ENCODE measurements at regions not wholly inside any gene's neighbourhood (a gene's known extent, or its start where the extent isn't known, plus 50 kb on each side); places are given as distances from the start of the nearest gene placed in this dataset.
"Not testable (repeated sequence)": the region's sequence is repeated elsewhere in the genome, so short reads cannot be mapped to it uniquely, and the experiment has no call there.

GRCh38 chr3:82473864-82474541 lies 712.6 kb upstream of the GBE1 start:
- Mint-ChIP-seq H3K9me3 (no peaks in the 10 kb centered on the region), H3K36me3 (no peaks in the 10 kb centered on the region), H3K27me3 (no peaks in the 10 kb centered on the region), H3K4me3 (no peak overlapping the region), H3K4me1 (no peaks in the 10 kb centered on the region), H3K27ac (no peak overlapping the region)

DNA sequence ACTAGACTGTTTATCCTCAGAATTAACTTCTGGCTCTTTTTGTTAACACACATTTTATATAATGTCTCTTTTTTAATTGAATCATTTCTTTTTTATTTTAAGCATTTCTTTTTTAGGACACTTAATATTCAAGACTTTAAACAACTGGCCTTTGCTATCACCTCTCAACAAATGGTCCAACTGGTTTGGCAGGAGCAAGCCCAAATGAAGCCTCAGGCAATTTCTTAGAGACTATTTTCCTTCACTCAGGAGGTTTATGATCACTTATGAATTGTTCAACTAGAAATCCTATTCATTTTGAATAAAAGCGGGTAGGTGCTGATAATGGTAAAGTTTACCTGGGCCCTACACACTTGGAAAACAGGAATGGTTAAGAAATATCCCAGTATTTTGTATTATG lies 705.6 kb upstream of the GBE1 start:
- H3K9me3 Mint-ChIP-seq: peaks cover 2 to 7% (median 6%) of the 10 kb centered on the region in 3 donors

GRCh38 chr3:82462977-82463376 lies 701.5 kb upstream of the GBE1 start:
- Mint-ChIP-seq H3K4me3 (no peak overlapping the region), H3K36me3 (no peaks in the 10 kb centered on the region), H3K9me3 (peaks cover 4 to 7% (median 6%) of the 10 kb centered on the region in 3 donors), H3K27ac (no peak overlapping the region), H3K4me1 (no peaks in the 10 kb centered on the region), H3K27me3 (no peaks in the 10 kb centered on the region)

More for the DNA sequence above, 705.6 kb upstream of the GBE1 start:
- H3K27ac Mint-ChIP-seq: no peak overlapping the region
- H3K36me3 Mint-ChIP-seq: no peaks in the 10 kb centered on the region
- H3K4me3 Mint-ChIP-seq: no peak overlapping the region
- no peaks in the 10 kb centered on the region for H3K27me3 Mint-ChIP-seq
- no peaks in the 10 kb centered on the region for H3K4me1 Mint-ChIP-seq

- no peak overlapping the region for H3K27ac Mint-ChIP-seq
- H3K27me3 Mint-ChIP-seq: no peaks in the 10 kb centered on the region
- H3K4me3 Mint-ChIP-seq: no peak overlapping the region
- peaks cover 2 to 6% (median 4%) of the 10 kb centered on the region in 3 donors for H3K9me3 Mint-ChIP-seq
- no peaks in the 10 kb centered on the region for H3K36me3 Mint-ChIP-seq
- no peaks in the 10 kb centered on the region for H3K4me1 Mint-ChIP-seq
Measured at GRCh38 chr3:82461049-82461889, 699.8 kb upstream of the GBE1 start.

GRCh38 chr3:82448320-82448719 lies 686.9 kb upstream of the GBE1 start:
- Mint-ChIP-seq H3K4me1 (no peaks in the 10 kb centered on the region), H3K9me3 (peaks cover 3 to 23% (median 3%) of the 10 kb centered on the region in 3 donors), H3K27ac (peak overlapping the region in 1 of 3 donors; percentile 31), H3K4me3 (no peak overlapping the region), H3K36me3 (no peaks in the 10 kb centered on the region), H3K27me3 (no peaks in the 10 kb centered on the region)

DNA sequence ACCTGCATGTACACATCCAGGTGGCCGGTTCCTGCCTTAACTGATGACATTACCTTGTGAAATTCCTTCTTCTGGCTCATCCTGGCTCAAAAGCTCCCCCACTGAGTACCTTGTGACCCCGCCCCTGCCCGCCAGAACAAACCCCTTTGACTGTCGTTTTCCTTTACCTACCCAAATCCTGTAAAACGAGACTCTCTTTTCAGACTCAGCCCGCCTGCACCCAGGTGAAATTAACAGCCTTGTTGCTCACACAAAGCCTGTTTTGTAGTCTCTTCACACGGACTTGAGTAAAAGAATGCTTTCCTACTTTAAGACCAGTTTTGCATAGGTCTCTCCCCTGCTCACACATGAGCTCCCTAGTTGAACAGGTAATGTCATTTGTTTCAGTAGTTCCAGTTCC lies 667.4 kb upstream of the GBE1 start:
- not testable (repeated sequence) for H3K27ac Mint-ChIP-seq, H3K4me1 Mint-ChIP-seq, H3K27me3 Mint-ChIP-seq

DNA sequence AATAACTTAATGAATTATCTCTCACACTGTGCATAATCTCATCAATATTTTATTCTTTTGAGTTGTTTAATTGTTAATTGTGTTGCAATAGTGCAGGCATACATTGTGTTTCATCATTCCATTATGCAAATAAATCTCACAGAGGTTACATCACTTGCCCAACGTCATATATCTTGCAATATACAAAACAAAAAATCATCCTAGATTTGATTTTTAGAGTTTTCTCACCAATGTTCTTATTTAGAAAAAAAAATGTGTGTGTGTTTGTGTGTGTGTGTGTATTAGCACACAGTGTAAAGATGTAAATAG lies 662.5 kb upstream of the GBE1 start:
- no peak overlapping the region for H3K27ac Mint-ChIP-seq
- H3K4me3 Mint-ChIP-seq: no peak overlapping the region
- H3K4me1 Mint-ChIP-seq: no peaks in the 10 kb centered on the region
- peaks cover 3% of the 10 kb centered on the region in 3 donors for H3K9me3 Mint-ChIP-seq
- H3K27me3 Mint-ChIP-seq: no peaks in the 10 kb centered on the region
- H3K36me3 Mint-ChIP-seq: no peaks in the 10 kb centered on the region

More for the DNA sequence above, 667.4 kb upstream of the GBE1 start:
- not testable (repeated sequence) for H3K9me3 Mint-ChIP-seq, H3K36me3 Mint-ChIP-seq, H3K4me3 Mint-ChIP-seq

- Mint-ChIP-seq H3K9me3 (peaks cover 2 to 6% (median 3%) of the 10 kb centered on the region in 3 donors), H3K4me1 (no peaks in the 10 kb centered on the region), H3K27ac (no peak overlapping the region), H3K36me3 (no peaks in the 10 kb centered on the region), H3K4me3 (no peak overlapping the region), H3K27me3 (no peaks in the 10 kb centered on the region)
Measured at GRCh38 chr3:82423268-82424030, 662.0 kb upstream of the GBE1 start.

DNA sequence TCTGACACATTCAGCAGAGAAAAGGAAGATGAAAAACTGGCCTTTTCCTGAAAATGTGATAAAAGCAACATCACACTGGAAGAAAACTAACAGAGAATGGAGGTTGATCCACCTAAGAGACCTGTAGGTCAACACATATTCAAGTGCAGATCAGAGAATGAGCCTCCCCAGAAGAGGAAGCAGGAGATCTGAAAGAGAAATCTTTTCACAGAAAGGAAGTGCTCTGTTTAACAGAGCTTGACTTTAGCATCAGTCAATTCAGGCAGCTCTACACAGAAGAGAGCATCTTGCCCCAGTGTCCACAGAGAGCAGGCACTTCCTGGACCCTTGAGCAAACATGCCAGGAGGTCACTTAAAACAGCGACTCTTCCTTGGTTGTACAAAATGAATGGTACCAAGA lies 655.4 kb upstream of the GBE1 start:
- Mint-ChIP-seq H3K4me1 (no peaks in the 10 kb centered on the region), H3K4me3 (no peak overlapping the region), H3K27me3 (no peaks in the 10 kb centered on the region), H3K9me3 (peaks cover 0 to 10% (median 0%) of the 10 kb centered on the region in 3 donors), H3K27ac (no peak overlapping the region), H3K36me3 (no peaks in the 10 kb centered on the region)

DNA sequence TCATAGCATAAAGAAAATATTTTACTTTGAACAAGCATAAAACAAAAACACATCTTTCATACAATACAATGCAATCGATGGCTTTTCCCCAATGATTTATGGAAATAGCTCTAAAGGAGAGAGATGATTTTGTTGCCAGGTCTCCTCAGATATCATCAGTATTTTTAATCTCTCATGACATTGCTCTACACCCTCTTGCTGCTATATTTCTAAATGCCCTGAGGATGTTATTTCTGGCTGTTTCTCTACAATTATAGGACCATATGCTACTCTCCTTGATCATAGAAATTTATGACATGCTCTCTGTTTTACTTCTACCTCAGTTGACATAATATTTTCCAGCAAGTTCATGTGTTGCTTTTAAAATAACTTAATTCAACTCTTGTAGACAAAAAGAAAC lies 654.9 kb upstream of the GBE1 start:
- Mint-ChIP-seq H3K36me3 (no peaks in the 10 kb centered on the region), H3K27me3 (no peaks in the 10 kb centered on the region), H3K27ac (no peak overlapping the region), H3K4me3 (no peak overlapping the region), H3K4me1 (no peaks in the 10 kb centered on the region), H3K9me3 (peaks cover 0 to 10% (median 0%) of the 10 kb centered on the region in 3 donors)

GRCh38 chr3:82413171-82413570 lies 651.7 kb upstream of the GBE1 start:
- Mint-ChIP-seq H3K36me3 (no peaks in the 10 kb centered on the region), H3K4me3 (no peak overlapping the region), H3K9me3 (peaks cover 0 to 4% (median 0%) of the 10 kb centered on the region in 3 donors), H3K4me1 (no peaks in the 10 kb centered on the region), H3K27ac (no peak overlapping the region), H3K27me3 (no peaks in the 10 kb centered on the region)

DNA sequence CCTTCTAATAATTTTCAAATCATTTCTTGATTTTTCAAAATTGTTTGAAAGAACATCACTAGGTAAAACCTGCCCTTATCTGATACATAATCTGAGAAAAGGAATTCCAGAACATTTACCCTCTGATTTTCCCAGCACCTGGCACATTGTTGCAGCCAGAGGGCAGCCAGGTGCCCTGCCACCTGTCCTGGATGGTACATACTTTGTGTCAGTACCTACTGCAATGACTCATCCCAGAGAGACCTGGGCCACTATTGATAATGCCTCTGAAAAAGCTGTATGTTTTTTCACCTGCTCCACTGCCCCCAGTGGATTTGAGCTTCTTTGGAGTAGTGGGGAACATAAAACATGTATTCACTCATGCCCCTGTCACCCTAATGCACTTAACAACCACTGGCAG lies 648.9 kb upstream of the GBE1 start:
- no peaks in the 10 kb centered on the region for H3K27me3 Mint-ChIP-seq
- H3K27ac Mint-ChIP-seq: no peak overlapping the region
- no peaks in the 10 kb centered on the region for H3K4me1 Mint-ChIP-seq
- no peak overlapping the region for H3K4me3 Mint-ChIP-seq
- H3K9me3 Mint-ChIP-seq: peaks cover under 1 to 3% (median 2%) of the 10 kb centered on the region in 3 donors
- no peaks in the 10 kb centered on the region for H3K36me3 Mint-ChIP-seq

DNA sequence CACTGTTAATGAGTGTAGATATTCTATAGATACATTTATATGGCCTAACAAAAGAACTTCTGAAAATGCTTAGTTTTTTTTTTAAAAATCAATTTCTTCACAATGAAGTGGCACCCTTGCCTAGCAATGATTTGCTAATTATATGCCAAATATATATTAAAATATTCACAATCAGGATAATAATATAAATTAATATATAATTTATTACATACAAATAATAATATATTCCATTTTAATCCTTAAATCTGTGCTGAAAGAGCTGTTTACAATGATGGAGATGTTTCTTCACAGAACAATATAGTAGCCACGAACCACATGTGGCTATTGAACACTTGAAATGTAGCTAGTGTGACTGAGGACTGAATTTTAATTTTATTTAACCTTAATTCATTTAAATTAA lies 648.4 kb upstream of the GBE1 start:
- H3K9me3 Mint-ChIP-seq: peaks cover 0 to 3% (median 2%) of the 10 kb centered on the region in 3 donors
- no peaks in the 10 kb centered on the region for H3K36me3 Mint-ChIP-seq
- no peaks in the 10 kb centered on the region for H3K4me1 Mint-ChIP-seq

DNA sequence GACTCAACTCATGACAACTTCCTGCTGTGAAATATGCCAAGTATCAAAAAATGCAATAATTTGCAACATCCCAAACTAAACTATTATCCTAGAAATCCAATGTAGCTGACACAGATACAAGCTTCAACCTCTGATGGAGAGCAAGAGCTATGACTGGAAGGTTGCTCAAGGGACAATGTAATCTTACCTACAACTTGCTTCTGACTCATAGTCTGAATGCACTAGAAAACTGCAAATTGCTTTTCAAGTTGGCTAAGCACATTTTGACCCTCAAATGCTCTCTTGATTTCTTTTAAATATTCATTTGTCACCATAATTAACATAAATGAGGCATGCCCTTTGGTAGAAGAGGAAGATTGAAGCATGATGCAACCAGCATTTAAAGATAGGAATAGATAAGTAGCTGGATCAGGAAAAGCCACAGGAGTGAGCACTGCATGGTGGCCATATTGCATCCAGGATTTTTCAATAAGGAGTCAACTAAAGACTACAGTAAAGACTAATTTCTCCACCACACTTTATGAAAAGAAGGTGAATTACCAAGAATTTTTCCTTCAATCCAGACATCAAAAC lies 630.8 kb upstream of the GBE1 start:
- no peaks in the 10 kb centered on the region for H3K27me3 Mint-ChIP-seq
- H3K9me3 Mint-ChIP-seq: peaks cover 2 to 4% (median 2%) of the 10 kb centered on the region in 3 donors
- H3K4me3 Mint-ChIP-seq: no peak overlapping the region
- H3K27ac Mint-ChIP-seq: no peak overlapping the region
- no peaks in the 10 kb centered on the region for H3K4me1 Mint-ChIP-seq
- no peaks in the 10 kb centered on the region for H3K36me3 Mint-ChIP-seq

More for the DNA sequence above, 648.4 kb upstream of the GBE1 start:
- no peak overlapping the region for H3K27ac Mint-ChIP-seq
- H3K4me3 Mint-ChIP-seq: no peak overlapping the region
- no peaks in the 10 kb centered on the region for H3K27me3 Mint-ChIP-seq

GRCh38 chr3:82390868-82391267 lies 629.4 kb upstream of the GBE1 start:
- Mint-ChIP-seq H3K27ac (no peak overlapping the region), H3K27me3 (no peaks in the 10 kb centered on the region), H3K36me3 (no peaks in the 10 kb centered on the region)

More at GRCh38 chr3:82390868-82391267, 629.4 kb upstream of the GBE1 start:
- Mint-ChIP-seq H3K9me3 (peaks cover 2 to 4% (median 2%) of the 10 kb centered on the region in 3 donors), H3K4me3 (no peak overlapping the region), H3K4me1 (no peaks in the 10 kb centered on the region)
